H1 (cell line): ENCODE measurements at regions not wholly inside any gene's neighbourhood (a gene's known extent, or its start where the extent isn't known, plus 50 kb on each side); places are given as distances from the start of the nearest gene placed in this dataset.

Experiments
- ASH2L ChIP-seq: fragments of 200-600, 300-600 bp; sonication (generic); IDR thresholded peaks from one replicate; pipeline ENCODE4 v1.7.1; 2017; ENCODE audit warnings: low read length
- BCL11A ChIP-seq, 2 experiments: IDR thresholded peaks; one replicate each; pipeline ENCODE4 v1.6.1; 2011; ENCODE audit warnings: low read depth in 2 of 2, low read length in 2 of 2, mild to moderate bottlenecking in 2 of 2
- CBX5 ChIP-seq: fragments of 300-800, 300-1000 bp; sonication (generic); IDR thresholded peaks from 2 replicates; pipeline ENCODE4 v1.7.1; 2016; ENCODE audit warnings: antibody characterized with exemption, low read length, low read depth
- CEBPB ChIP-seq: IDR thresholded peaks from 2 replicates; pipeline ENCODE4 v1.6.1; 2012; ENCODE audit warnings: low read depth, low read length
- CHD1 ChIP-seq: IDR thresholded peaks from 2 replicates; pipeline ENCODE4 v1.6.1; 2012; ENCODE audit warnings: low read depth, low read length, improper control_type of control experiment
- EGR1 ChIP-seq: IDR thresholded peaks from 2 replicates; pipeline ENCODE4 v1.6.1; 2011; ENCODE audit warnings: low read depth, low read length, borderline replicate concordance
- FOSL1 ChIP-seq: IDR thresholded peaks from 2 replicates; pipeline ENCODE4 v1.6.1; 2011; ENCODE audit warnings: mild to moderate bottlenecking, low read depth, low read length, moderate library complexity; ENCODE audit not compliant: insufficient read depth
- GABPA ChIP-seq: IDR thresholded peaks from 2 replicates; pipeline ENCODE4 v1.6.1; 2011; ENCODE audit warnings: mild to moderate bottlenecking, low read length, moderate library complexity, borderline replicate concordance; ENCODE audit not compliant: insufficient read depth
- GTF2F1 ChIP-seq: IDR thresholded peaks from 2 replicates; pipeline ENCODE4 v1.6.1; 2012; ENCODE audit warnings: low read depth, low read length, improper control_type of control experiment, borderline replicate concordance
- JUND ChIP-seq: IDR thresholded peaks from 2 replicates; pipeline ENCODE4 v1.6.1; 2011; ENCODE audit warnings: mild to moderate bottlenecking, improper control_type of control experiment, low read length
- POLR2A ChIP-seq, 2 experiments: IDR thresholded peaks; 1 replicate in 1 of 2; 2 replicates in 1 of 2; pipeline ENCODE4 v1.6.1; 2011; ENCODE audit warnings: low read depth in 2 of 2, low read length in 2 of 2, mild to moderate bottlenecking in 2 of 2; ENCODE audit errors: control extremely low read depth in 1 of 2
- POLR2AphosphoS5 ChIP-seq: IDR thresholded peaks from 2 replicates; pipeline ENCODE4 v1.6.1; 2011; ENCODE audit warnings: low read depth, low read length
- RAD21 ChIP-seq, 2 experiments: IDR thresholded peaks in 1 of 2; conservative IDR thresholded peaks in 1 of 2; 2 replicates each; pipeline ENCODE4 v1.6.1; 2011; ENCODE audit warnings: low read depth in 2 of 2, low read length in 2 of 2, improper control_type of control experiment in 1 of 2, inconsistent platforms in 1 of 2, mild to moderate bottlenecking in 1 of 2, moderate library complexity in 1 of 2
- RBBP5 ChIP-seq: IDR thresholded peaks from 2 replicates; pipeline ENCODE4 v1.7.1; 2012; ENCODE audit warnings: low read depth, mild to moderate bottlenecking, inconsistent platforms, low read length, moderate library complexity, borderline replicate concordance
- SAP30 ChIP-seq: fragments of 300-600 bp; sonication (generic); IDR thresholded peaks from 2 replicates; pipeline ENCODE4 v1.7.1; 2012; ENCODE audit warnings: low read length, moderate library complexity, mild to moderate bottlenecking, inconsistent platforms; ENCODE audit not compliant: insufficient read depth, insufficient replicate concordance
- SIX5 ChIP-seq: IDR thresholded peaks from 2 replicates; pipeline ENCODE4 v1.6.1; 2011; ENCODE audit warnings: mild to moderate bottlenecking, low read depth, low read length
- SP1 ChIP-seq: IDR thresholded peaks from 2 replicates; pipeline ENCODE4 v1.6.1; 2011; ENCODE audit warnings: low read depth, low read length
- SP2 ChIP-seq: IDR thresholded peaks from 2 replicates; pipeline ENCODE4 v1.6.1; 2012; ENCODE audit warnings: mild to moderate bottlenecking, low read length, inconsistent platforms
- SUZ12 ChIP-seq: fragments of 200-600 bp; sonication (generic); IDR thresholded peaks from 2 replicates; pipeline ENCODE4 v1.6.1; 2012; ENCODE audit warnings: mild to moderate bottlenecking, inconsistent platforms, low read length, moderate library complexity, mixed read lengths
- TEAD4 ChIP-seq: IDR thresholded peaks from 2 replicates; pipeline ENCODE4 v1.6.1; 2012; ENCODE audit warnings: low read depth, low read length, inconsistent platforms, mixed read lengths
- YY1 ChIP-seq: IDR thresholded peaks from 2 replicates; pipeline ENCODE4 v1.6.1; 2011; ENCODE audit warnings: low read depth, mild to moderate bottlenecking, low read length
- ZNF274 ChIP-seq: IDR thresholded peaks from 2 replicates; pipeline ENCODE4 v1.7.0; 2012; ENCODE audit warnings: low read length, borderline replicate concordance; ENCODE audit errors: extremely low read depth
- TF ChIP-seq, protein P1 (sequence below): IDR thresholded peaks from 2 replicates; pipeline ENCODE4 v1.6.1; 2012; ENCODE audit warnings: inconsistent platforms
- TF ChIP-seq, protein P2 (sequence below): IDR thresholded peaks from 2 replicates; pipeline ENCODE4 v1.6.1; 2011; ENCODE audit warnings: low read length, improper control_type of control experiment

DNA sequence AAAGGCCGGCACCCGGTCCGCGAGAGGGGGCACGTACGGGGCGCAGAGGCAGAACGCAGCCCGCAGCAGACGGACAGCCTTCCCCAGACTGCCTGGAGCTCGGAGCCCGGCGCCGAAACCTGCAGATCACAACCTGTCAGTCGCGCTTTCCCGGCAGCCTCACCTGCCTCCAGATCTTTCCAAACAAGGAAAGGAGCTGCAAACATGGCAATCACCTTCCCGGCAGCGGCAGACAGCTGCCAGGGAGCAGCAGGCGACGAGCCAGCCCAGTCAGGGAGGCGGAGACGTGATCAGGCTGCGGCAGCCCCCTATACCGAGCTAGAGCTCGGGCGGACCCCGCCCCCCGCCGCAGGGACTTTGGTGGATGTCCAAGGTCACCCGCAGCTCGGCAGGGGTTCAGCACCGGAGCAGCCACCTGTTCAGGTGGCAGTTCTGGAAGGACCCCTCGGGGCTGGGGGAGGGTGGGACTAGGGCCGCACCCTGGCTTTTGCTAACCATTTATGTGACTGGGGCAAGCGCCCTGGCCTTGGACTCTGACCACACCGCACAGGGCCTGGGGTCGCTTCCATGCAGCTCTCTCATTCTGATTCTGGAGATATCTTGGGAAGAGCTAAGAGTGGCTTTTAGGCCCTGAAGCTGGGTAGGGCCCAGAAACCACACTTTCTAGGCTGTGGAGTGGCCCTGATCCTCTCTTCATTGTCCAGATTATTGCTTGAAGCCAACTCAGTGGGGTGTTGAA is 143.8 kb downstream of the NECTIN1 start (continued):
- no peak for TF ChIP-seq SAP30
- TF ChIP-seq EGR1, result no peak
- no peak for TF ChIP-seq CEBPB
- TF ChIP-seq TEAD4, result no peak
- TF ChIP-seq ZNF274, result no peak
- no peak for TF ChIP-seq GTF2F1
- TF ChIP-seq ASH2L, result no peak
- no peak for TF ChIP-seq SIX5
- TF ChIP-seq SUZ12, result no peak
- TF ChIP-seq, protein P1, sequence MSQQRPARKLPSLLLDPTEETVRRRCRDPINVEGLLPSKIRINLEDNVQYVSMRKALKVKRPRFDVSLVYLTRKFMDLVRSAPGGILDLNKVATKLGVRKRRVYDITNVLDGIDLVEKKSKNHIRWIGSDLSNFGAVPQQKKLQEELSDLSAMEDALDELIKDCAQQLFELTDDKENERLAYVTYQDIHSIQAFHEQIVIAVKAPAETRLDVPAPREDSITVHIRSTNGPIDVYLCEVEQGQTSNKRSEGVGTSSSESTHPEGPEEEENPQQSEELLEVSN, result no peak
- TF ChIP-seq POLR2AphosphoS5, result 0 out of 2 replicates have a peak, but pooled peaks have one; percentile 31
- TF ChIP-seq CHD1, result no peak
- no peak for TF ChIP-seq JUND
- no peak for TF ChIP-seq YY1
- no peak for TF ChIP-seq FOSL1
- no peak for TF ChIP-seq SP1
- no peak for TF ChIP-seq CBX5
- no peak for TF ChIP-seq SP2
- no peak for TF ChIP-seq POLR2A (IDR thresholded peaks at IDR 0.05; ENCODE audit: control extremely low read depth in 1 of 2, low read depth in 2 of 2, low read length in 2 of 2)
- TF ChIP-seq GABPA, result no peak
- TF ChIP-seq, protein P2, sequence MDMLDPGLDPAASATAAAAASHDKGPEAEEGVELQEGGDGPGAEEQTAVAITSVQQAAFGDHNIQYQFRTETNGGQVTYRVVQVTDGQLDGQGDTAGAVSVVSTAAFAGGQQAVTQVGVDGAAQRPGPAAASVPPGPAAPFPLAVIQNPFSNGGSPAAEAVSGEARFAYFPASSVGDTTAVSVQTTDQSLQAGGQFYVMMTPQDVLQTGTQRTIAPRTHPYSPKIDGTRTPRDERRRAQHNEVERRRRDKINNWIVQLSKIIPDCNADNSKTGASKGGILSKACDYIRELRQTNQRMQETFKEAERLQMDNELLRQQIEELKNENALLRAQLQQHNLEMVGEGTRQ, result no peak
- TF ChIP-seq RAD21 (IDR thresholded peaks at IDR 0.05 in 1 of 2, conservative IDR thresholded peaks at IDR 0.05 in 1 of 2; ENCODE audit: low read depth in 2 of 2, low read length in 2 of 2), result no peak
- TF ChIP-seq RBBP5, result 0 out of 2 replicates have a peak, but pooled peaks have one; percentile 15
- no peak for TF ChIP-seq BCL11A (IDR thresholded peaks at IDR 0.05; ENCODE audit: low read depth in 2 of 2, low read length in 2 of 2)
